ENCODE measurements at regions not wholly inside any gene's neighbourhood (a gene's known extent, or its start where the extent isn't known, plus 50 kb on each side); places are given as distances from the start of the nearest gene placed in this dataset.
"Not testable (repeated sequence)": the region's sequence is repeated elsewhere in the genome, so short reads cannot be mapped to it uniquely, and the experiment has no call there.

- Mint-ChIP-seq H3K4me3 (ENCODE audit: low read depth) (no peak overlapping the region), H3K36me3 (ENCODE audit: insufficient read depth) (no peaks in the 10 kb centered on the region), H3K27ac (no peak overlapping the region), H3K9me3 (ENCODE audit: low read depth) (peaks cover 3% of the 10 kb centered on the region), H3K27me3 (peaks cover under 1% of the 10 kb centered on the region), H3K4me1 (ENCODE audit: low read depth) (peaks cover 7% of the 10 kb centered on the region)
- TF ChIP-seq, protein P1, sequence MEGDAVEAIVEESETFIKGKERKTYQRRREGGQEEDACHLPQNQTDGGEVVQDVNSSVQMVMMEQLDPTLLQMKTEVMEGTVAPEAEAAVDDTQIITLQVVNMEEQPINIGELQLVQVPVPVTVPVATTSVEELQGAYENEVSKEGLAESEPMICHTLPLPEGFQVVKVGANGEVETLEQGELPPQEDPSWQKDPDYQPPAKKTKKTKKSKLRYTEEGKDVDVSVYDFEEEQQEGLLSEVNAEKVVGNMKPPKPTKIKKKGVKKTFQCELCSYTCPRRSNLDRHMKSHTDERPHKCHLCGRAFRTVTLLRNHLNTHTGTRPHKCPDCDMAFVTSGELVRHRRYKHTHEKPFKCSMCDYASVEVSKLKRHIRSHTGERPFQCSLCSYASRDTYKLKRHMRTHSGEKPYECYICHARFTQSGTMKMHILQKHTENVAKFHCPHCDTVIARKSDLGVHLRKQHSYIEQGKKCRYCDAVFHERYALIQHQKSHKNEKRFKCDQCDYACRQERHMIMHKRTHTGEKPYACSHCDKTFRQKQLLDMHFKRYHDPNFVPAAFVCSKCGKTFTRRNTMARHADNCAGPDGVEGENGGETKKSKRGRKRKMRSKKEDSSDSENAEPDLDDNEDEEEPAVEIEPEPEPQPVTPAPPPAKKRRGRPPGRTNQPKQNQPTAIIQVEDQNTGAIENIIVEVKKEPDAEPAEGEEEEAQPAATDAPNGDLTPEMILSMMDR (IDR thresholded peaks at IDR 0.05; ENCODE audit: unreplicated experiment) = no peak
- no peak for DNase-seq (ENCODE audit: low spot score, unreplicated experiment)
These were observed 522.6 kb downstream of the PTPRU start for GRCh38 chr1:29758781-29759499.

GRCh38 chr1:29757866-29758780, 521.8 kb downstream of the PTPRU start:
- TF ChIP-seq, protein P1 (IDR thresholded peaks at IDR 0.05; ENCODE audit: unreplicated experiment) = no peak
- H3K4me3 Mint-ChIP-seq (ENCODE audit: low read depth) = no peak overlapping the region
- H3K9me3 Mint-ChIP-seq (ENCODE audit: low read depth) = peaks cover under 1% of the 10 kb centered on the region
- DNase-seq (ENCODE audit: low spot score, unreplicated experiment) = no peak
- peaks cover 7% of the 10 kb centered on the region for H3K4me1 Mint-ChIP-seq (ENCODE audit: low read depth)
- H3K27me3 Mint-ChIP-seq = peaks cover under 1% of the 10 kb centered on the region
- no peaks in the 10 kb centered on the region for H3K36me3 Mint-ChIP-seq (ENCODE audit: insufficient read depth)
- no peak overlapping the region for H3K27ac Mint-ChIP-seq

GRCh38 chr1:29756901-29757725, 520.8 kb downstream of the PTPRU start:
- TF ChIP-seq, protein P1 (IDR thresholded peaks at IDR 0.05; ENCODE audit: unreplicated experiment) = no peak
- Mint-ChIP-seq H3K36me3 (ENCODE audit: insufficient read depth) (no peaks in the 10 kb centered on the region), H3K4me3 (ENCODE audit: low read depth) (no peak overlapping the region), H3K4me1 (ENCODE audit: low read depth) (peaks cover 7% of the 10 kb centered on the region), H3K27ac (no peak overlapping the region), H3K9me3 (ENCODE audit: low read depth) (no peaks in the 10 kb centered on the region), H3K27me3 (peaks cover 3% of the 10 kb centered on the region)
- DNase-seq (ENCODE audit: low spot score, unreplicated experiment) = no peak

DNA sequence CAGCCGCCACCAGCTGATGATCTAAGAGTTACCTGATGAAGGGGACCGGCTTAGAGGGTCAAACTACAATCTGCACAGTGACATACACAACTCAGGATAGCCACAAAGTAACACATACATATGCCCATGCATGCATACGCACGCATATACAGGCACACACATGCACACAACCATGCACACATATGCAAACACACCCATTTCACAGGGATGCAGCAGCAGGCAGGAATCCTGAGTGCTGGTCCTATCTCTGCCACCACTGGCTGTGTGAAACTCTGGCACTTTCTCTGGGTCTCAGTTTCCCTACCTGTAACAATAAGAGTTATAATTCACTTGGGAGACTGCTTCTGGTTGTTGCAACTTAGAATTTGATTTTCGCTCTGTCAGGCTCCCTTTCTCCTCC, 520.2 kb downstream of the PTPRU start:
- Mint-ChIP-seq H3K36me3 (ENCODE audit: insufficient read depth) (no peaks in the 10 kb centered on the region), H3K4me1 (ENCODE audit: low read depth) (peaks cover 7% of the 10 kb centered on the region), H3K9me3 (ENCODE audit: low read depth) (no peaks in the 10 kb centered on the region), H3K4me3 (ENCODE audit: low read depth) (no peak overlapping the region), H3K27me3 (peaks cover 5% of the 10 kb centered on the region), H3K27ac (no peak overlapping the region)
- TF ChIP-seq, protein P1 (IDR thresholded peaks at IDR 0.05; ENCODE audit: unreplicated experiment) = no peak
- no peak for DNase-seq (ENCODE audit: low spot score, unreplicated experiment)

GRCh38 chr1:29756085-29756484, 519.8 kb downstream of the PTPRU start:
- peaks cover 8% of the 10 kb centered on the region for H3K27me3 Mint-ChIP-seq
- DNase-seq (ENCODE audit: low spot score, unreplicated experiment) = no peak

GRCh38 chr1:29755412-29756015, 519.2 kb downstream of the PTPRU start:
- DNase-seq (ENCODE audit: low spot score, unreplicated experiment); H3K36me3 Mint-ChIP-seq (ENCODE audit: insufficient read depth); H3K27ac Mint-ChIP-seq; H3K27me3 Mint-ChIP-seq; H3K4me3 Mint-ChIP-seq (ENCODE audit: low read depth); H3K4me1 Mint-ChIP-seq (ENCODE audit: low read depth); H3K9me3 Mint-ChIP-seq (ENCODE audit: low read depth): not testable (repeated sequence)

More at GRCh38 chr1:29756085-29756484, 519.8 kb downstream of the PTPRU start:
- no peak overlapping the region for H3K27ac Mint-ChIP-seq
- TF ChIP-seq, protein P1 (IDR thresholded peaks at IDR 0.05; ENCODE audit: unreplicated experiment) = no peak
- H3K36me3 Mint-ChIP-seq (ENCODE audit: insufficient read depth) = no peaks in the 10 kb centered on the region
- H3K9me3 Mint-ChIP-seq (ENCODE audit: low read depth) = no peaks in the 10 kb centered on the region
- H3K4me3 Mint-ChIP-seq (ENCODE audit: low read depth) = no peak overlapping the region
- peaks cover 7% of the 10 kb centered on the region for H3K4me1 Mint-ChIP-seq (ENCODE audit: low read depth)

All from progenitor cell of endocrine pancreas (in vitro differentiated cells).